HG03196 (cell line): ENCODE measurements at regions not wholly inside any gene's neighbourhood (a gene's known extent, or its start where the extent isn't known, plus 50 kb on each side); places are given as distances from the start of the nearest gene placed in this dataset.

Experiments used
- ATAC-seq: cut with Tn5 transposase; IDR thresholded peaks from one replicate; pipeline ENCODE4 v1.9.1; 2021; ENCODE audit not compliant: unreplicated experiment

- no peak for ATAC-seq
Measured at GRCh38 chr5:60010853-60011252, 117.3 kb upstream of the PDE4D start.

GRCh38 chr5:60010328-60010727 lies 116.8 kb upstream of the PDE4D start:
- ATAC-seq: no peak

- ATAC-seq: no peak
Measured at GRCh38 chr5:60007729-60008128, 114.2 kb upstream of the PDE4D start.

- no peak for ATAC-seq
Measured at GRCh38 chr5:59999056-59999455, 105.5 kb upstream of the PDE4D start.

- ATAC-seq: no peak
Measured at GRCh38 chr5:59992206-59992605, 98.7 kb upstream of the PDE4D start.

- ATAC-seq: no peak
Measured at GRCh38 chr5:59988396-59988795, 94.9 kb upstream of the PDE4D start.

- no peak for ATAC-seq
Measured at GRCh38 chr5:59976342-59976741, 82.8 kb upstream of the PDE4D start.

- no peak for ATAC-seq
Measured at GRCh38 chr5:59972043-59972442, 78.5 kb upstream of the PDE4D start.

- no peak for ATAC-seq
Measured at GRCh38 chr5:59959330-59959729, 65.8 kb upstream of the PDE4D start.

- no peak for ATAC-seq
Measured at GRCh38 chr5:59956130-59956783, 62.7 kb upstream of the PDE4D start.

- ATAC-seq: no peak
Measured at GRCh38 chr5:59955241-59955640, 61.7 kb upstream of the PDE4D start.

GRCh38 chr5:59943452-59944113 lies 50.1 kb upstream of the PDE4D start:
- ATAC-seq: no peak
